ENCODE measurements at regions not wholly inside any gene's neighbourhood (a gene's known extent, or its start where the extent isn't known, plus 50 kb on each side); places are given as distances from the start of the nearest gene placed in this dataset.

DNA sequence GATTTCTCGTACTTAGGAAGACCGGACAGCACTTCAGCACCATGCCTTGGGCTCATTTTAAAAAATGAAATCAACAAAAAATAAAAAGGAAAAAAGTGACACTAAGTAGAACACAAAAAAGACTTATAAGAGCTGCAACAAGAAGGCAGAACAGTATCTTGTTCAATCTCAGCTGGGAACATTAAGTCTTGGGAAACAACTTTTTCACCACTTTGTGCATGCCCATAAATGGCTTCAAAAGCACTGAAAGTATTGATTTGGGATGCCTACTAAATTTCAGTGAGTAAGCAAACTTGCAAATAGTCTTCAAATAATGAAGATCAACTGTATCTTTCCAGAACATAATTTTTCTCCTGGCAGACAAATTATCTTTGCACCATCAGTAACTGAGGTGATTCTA, 489.3 kb downstream of the NXPH1 start:
- no peak for TF ChIP-seq CBX3 (IDR thresholded peaks at IDR 0.05; ENCODE audit: low read depth)
- no peak for TF ChIP-seq ELF1 (IDR thresholded peaks at IDR 0.05; ENCODE audit: borderline replicate concordance, low read depth)
- no peak for TF ChIP-seq EZH2phosphoT487 (IDR thresholded peaks at IDR 0.05; ENCODE audit: borderline replicate concordance)
- TF ChIP-seq SIN3A (IDR thresholded peaks at IDR 0.05; ENCODE audit: low read depth): no peak
- TF ChIP-seq ZBTB33 (IDR thresholded peaks at IDR 0.05; ENCODE audit: extremely low read depth, insufficient replicate concordance, low read length): no peak
- TF ChIP-seq, protein P1, sequence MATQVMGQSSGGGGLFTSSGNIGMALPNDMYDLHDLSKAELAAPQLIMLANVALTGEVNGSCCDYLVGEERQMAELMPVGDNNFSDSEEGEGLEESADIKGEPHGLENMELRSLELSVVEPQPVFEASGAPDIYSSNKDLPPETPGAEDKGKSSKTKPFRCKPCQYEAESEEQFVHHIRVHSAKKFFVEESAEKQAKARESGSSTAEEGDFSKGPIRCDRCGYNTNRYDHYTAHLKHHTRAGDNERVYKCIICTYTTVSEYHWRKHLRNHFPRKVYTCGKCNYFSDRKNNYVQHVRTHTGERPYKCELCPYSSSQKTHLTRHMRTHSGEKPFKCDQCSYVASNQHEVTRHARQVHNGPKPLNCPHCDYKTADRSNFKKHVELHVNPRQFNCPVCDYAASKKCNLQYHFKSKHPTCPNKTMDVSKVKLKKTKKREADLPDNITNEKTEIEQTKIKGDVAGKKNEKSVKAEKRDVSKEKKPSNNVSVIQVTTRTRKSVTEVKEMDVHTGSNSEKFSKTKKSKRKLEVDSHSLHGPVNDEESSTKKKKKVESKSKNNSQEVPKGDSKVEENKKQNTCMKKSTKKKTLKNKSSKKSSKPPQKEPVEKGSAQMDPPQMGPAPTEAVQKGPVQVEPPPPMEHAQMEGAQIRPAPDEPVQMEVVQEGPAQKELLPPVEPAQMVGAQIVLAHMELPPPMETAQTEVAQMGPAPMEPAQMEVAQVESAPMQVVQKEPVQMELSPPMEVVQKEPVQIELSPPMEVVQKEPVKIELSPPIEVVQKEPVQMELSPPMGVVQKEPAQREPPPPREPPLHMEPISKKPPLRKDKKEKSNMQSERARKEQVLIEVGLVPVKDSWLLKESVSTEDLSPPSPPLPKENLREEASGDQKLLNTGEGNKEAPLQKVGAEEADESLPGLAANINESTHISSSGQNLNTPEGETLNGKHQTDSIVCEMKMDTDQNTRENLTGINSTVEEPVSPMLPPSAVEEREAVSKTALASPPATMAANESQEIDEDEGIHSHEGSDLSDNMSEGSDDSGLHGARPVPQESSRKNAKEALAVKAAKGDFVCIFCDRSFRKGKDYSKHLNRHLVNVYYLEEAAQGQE (IDR thresholded peaks at IDR 0.05; ENCODE audit: low read depth): no peak
- no peak for TF ChIP-seq SP1 (IDR thresholded peaks at IDR 0.05; ENCODE audit: low read depth)
- TF ChIP-seq JUND (IDR thresholded peaks at IDR 0.05): no peak
- TF ChIP-seq SRF (IDR thresholded peaks at IDR 0.05; ENCODE audit: low read depth): no peak
- TF ChIP-seq POLR2A (IDR thresholded peaks at IDR 0.05; ENCODE audit: borderline replicate concordance, extremely low read depth, insufficient read depth, insufficient read length): no peak
- no peak for TF ChIP-seq FOSL1 (IDR thresholded peaks at IDR 0.05; ENCODE audit: low read depth)
- intact Hi-C loops (cut with micrococcal nuclease): no loop called here
- ChIA-PET POLR2A (no interaction called here), RAD21 (ENCODE audit: low non-redundant PET in 1 of 2, low total read pairs in 2 of 2, uncharacterized antibody in 2 of 2, unreplicated experiment in 2 of 2) (no interaction called here), CTCF (no interaction called here)
- Histone ChIP-seq H2AFZ (ENCODE audit: low read depth, low read length, poor library complexity, severe bottlenecking) (no peak overlapping the region), H3K9me2 (ENCODE audit: insufficient read depth) (no peaks in the 10 kb centered on the region), H3K9ac (ENCODE audit: low read length) (no peak overlapping the region), H3K4me1 (ENCODE audit: control insufficient read depth in 1 of 2, insufficient read depth in 2 of 2, low read length in 2 of 2) (no peaks in the 10 kb centered on the region), H3K79me2 (ENCODE audit: insufficient read depth, low read length) (no peaks in the 10 kb centered on the region), H3K36me3 (ENCODE audit: control insufficient read depth in 1 of 2, insufficient read depth in 2 of 2, low read length in 2 of 2) (no peaks in the 10 kb centered on the region), H3K4me2 (ENCODE audit: low read length) (no peak overlapping the region), H3K9me3 (ENCODE audit: control insufficient read depth in 1 of 2, insufficient read depth in 1 of 2, low read depth in 1 of 2, low read length in 2 of 2) (peaks cover 4 to 8% of the 10 kb centered on the region in 2 experiments; a peak in 2 of 4 replicates), H3K27ac (ENCODE audit: low read depth, low read length) (no peak overlapping the region), H3K27me3 (ENCODE audit: insufficient read depth, low read length) (no peaks in the 10 kb centered on the region), H4K20me1 (ENCODE audit: insufficient read depth) (no peaks in the 10 kb centered on the region), H3K4me3 (replicated peaks in 1 of 2; ENCODE audit: low read depth in 1 of 2, low read length in 2 of 2) (no peak overlapping the region)
- no TSS peak for BruUV-seq (replicated peaks)
- no peak for DNase-seq (ENCODE audit: low read depth, low spot score)
- ATAC-seq: no peak
